Esophagus squamous epithelium (tissue), 5 donors: ENCODE measurements at regions not wholly inside any gene's neighbourhood (a gene's known extent, or its start where the extent isn't known, plus 50 kb on each side); places are given as distances from the start of the nearest gene placed in this dataset.

Source experiments
- DNase-seq: peaks from one replicate; lab custom pipeline; 2025; lab: John Stamatoyannopoulos, UW
- H3K27ac ChIP-seq, 4 donors: fragments of 200-600 bp; sonication (generic); one replicate each; pipeline ENCODE4 v1.5.1; 2016 to 2019; ENCODE audit warnings: mild to moderate bottlenecking in 1 of 4
- H3K27me3 ChIP-seq, 4 donors: fragments of 200-600 bp; sonication (generic); 1 replicate in 3 of 4; 2 replicates in 1 of 4; pipeline versions ENCODE4 v1.5.1 to v1.6.0; 2017 to 2021; ENCODE audit warnings: antibody characterized with exemption in 1 of 4
- H3K36me3 ChIP-seq, 3 donors: fragments of 200-600 bp; sonication (generic); one replicate each; pipeline ENCODE4 v1.5.1; 2016 to 2019
- H3K4me1 ChIP-seq, 3 donors: fragments of 200-600 bp; sonication (generic); one replicate each; pipeline ENCODE4 v1.5.1; 2017 to 2019
- H3K4me3 ChIP-seq, 4 donors: fragments of 200-600 bp; sonication (generic); 1 replicate in 3 of 4; 2 replicates in 1 of 4; pipeline ENCODE4 v1.5.1; 2016 to 2019; ENCODE audit warnings: mild to moderate bottlenecking in 2 of 4, moderate library complexity in 1 of 4
- H3K9me3 ChIP-seq, 3 donors: fragments of 200-600 bp; sonication (generic); one replicate each; pipeline ENCODE4 v1.5.1; 2016 to 2019
- CTCF ChIP-seq, 6 experiments: fragments of 450-650 bp in 4 of 6; fragments of 200-600 bp in 2 of 6; sonication (generic) in 2 of 6; IDR thresholded peaks; one replicate each; pipeline ENCODE4 v1.5.1; 2016 to 2019; ENCODE audit warnings: antibody characterized with exemption in 6 of 6, mild to moderate bottlenecking in 4 of 6, moderate library complexity in 4 of 6
- POLR2A ChIP-seq, 4 donors: fragments of 450-650 bp; IDR thresholded peaks; one replicate each; pipeline ENCODE4 v1.6.1; 2017; ENCODE audit warnings: antibody characterized with exemption in 4 of 4, mild to moderate bottlenecking in 4 of 4, moderate library complexity in 3 of 4
- WGBS, 2 donors: methylation state at CpG; one replicate each; pipeline ENCODE4 v1.1.5; 2018; 5-methylcytosine and 5-hydroxymethylcytosine counted together
- intact Hi-C: fragments of 100-400 bp; cut with DNase I; formaldehyde crosslinking; loops from one replicate; pipeline ENCODE4 v1.15.0; 2022
- donor health status: DM: yes; HTN: yes; CAD: no.

- H3K9me3 ChIP-seq = no peaks in the 10 kb centered on the region
- no peak for DNase-seq
- intact Hi-C loops = no loop called here
- H3K4me1 ChIP-seq = no peaks in the 10 kb centered on the region
- H3K4me3 ChIP-seq = no peak overlapping the region
- H3K27ac ChIP-seq = no peak overlapping the region
- TF ChIP-seq POLR2A (IDR thresholded peaks at IDR 0.05) = no peak
- TF ChIP-seq CTCF (IDR thresholded peaks at IDR 0.05) = no peak
- H3K36me3 ChIP-seq = no peaks in the 10 kb centered on the region
- 80 to 84% methylated on average over 1 of the region's 1 CpG for WGBS, 2 donors
- no peaks in the 10 kb centered on the region for H3K27me3 ChIP-seq
These were observed 212.9 kb downstream of the FAT4 start for GRCh38 chr4:125527681-125528080.

GRCh38 chr4:125529071-125529470 is 214.3 kb downstream of the FAT4 start:
- WGBS, 2 donors = 77 to 84% methylated on average over 2 of the region's 2 CpGs
- Histone ChIP-seq H3K9me3 (no peaks in the 10 kb centered on the region), H3K4me1 (no peaks in the 10 kb centered on the region), H3K4me3 (no peak overlapping the region), H3K27ac (no peak overlapping the region), H3K36me3 (no peaks in the 10 kb centered on the region), H3K27me3 (no peaks in the 10 kb centered on the region)
- no peak for DNase-seq
- intact Hi-C loops = no loop called here
- TF ChIP-seq CTCF (IDR thresholded peaks at IDR 0.05) (no peak), POLR2A (IDR thresholded peaks at IDR 0.05) (no peak)

GRCh38 chr4:125538670-125539069 is 223.9 kb downstream of the FAT4 start:
- no peaks in the 10 kb centered on the region for H3K27me3 ChIP-seq
- DNase-seq = no peak
- H3K4me1 ChIP-seq = no peaks in the 10 kb centered on the region
- H3K4me3 ChIP-seq = no peak overlapping the region
- H3K36me3 ChIP-seq = no peaks in the 10 kb centered on the region
- no peak for TF ChIP-seq CTCF (IDR thresholded peaks at IDR 0.05)
- no peak for TF ChIP-seq POLR2A (IDR thresholded peaks at IDR 0.05)
- H3K27ac ChIP-seq = no peak overlapping the region
- 54 to 71% methylated on average over 1 of the region's 1 CpG for WGBS, 2 donors
- intact Hi-C loops = no loop called here
- no peaks in the 10 kb centered on the region for H3K9me3 ChIP-seq

GRCh38 chr4:125539691-125540090 is 224.9 kb downstream of the FAT4 start:
- intact Hi-C loops = no loop called here
- 31 to 55% methylated on average over 2 of the region's 2 CpGs for whole genome bisulfite sequencing, 2 donors

GRCh38 chr4:125541836-125542385 is 227.2 kb downstream of the FAT4 start:
- no peaks in the 10 kb centered on the region for H3K9me3 ChIP-seq
- no peaks in the 10 kb centered on the region for H3K4me1 ChIP-seq
- no peak overlapping the region for H3K27ac ChIP-seq
- intact Hi-C loops = no loop called here
- no peak for DNase-seq
- no peaks in the 10 kb centered on the region for H3K27me3 ChIP-seq
- H3K4me3 ChIP-seq = no peak overlapping the region
- no peak for TF ChIP-seq CTCF (IDR thresholded peaks at IDR 0.05)
- no peak for TF ChIP-seq POLR2A (IDR thresholded peaks at IDR 0.05)
- no peaks in the 10 kb centered on the region for H3K36me3 ChIP-seq

More at GRCh38 chr4:125539691-125540090, 224.9 kb downstream of the FAT4 start:
- no peak for TF ChIP-seq CTCF (IDR thresholded peaks at IDR 0.05)
- TF ChIP-seq POLR2A (IDR thresholded peaks at IDR 0.05) = no peak
- H3K9me3 ChIP-seq = no peaks in the 10 kb centered on the region
- no peak for DNase-seq
- H3K36me3 ChIP-seq = no peaks in the 10 kb centered on the region
- no peak overlapping the region for H3K27ac ChIP-seq
- no peak overlapping the region for H3K4me3 ChIP-seq
- H3K27me3 ChIP-seq = no peaks in the 10 kb centered on the region
- H3K4me1 ChIP-seq = no peaks in the 10 kb centered on the region
